ENCODE measurements at regions not wholly inside any gene's neighbourhood (a gene's known extent, or its start where the extent isn't known, plus 50 kb on each side); places are given as distances from the start of the nearest gene placed in this dataset.

- TF ChIP-seq SP1 (IDR thresholded peaks at IDR 0.05): no peak
- no peak for TF ChIP-seq FOXM1 (IDR thresholded peaks at IDR 0.05; ENCODE audit: borderline replicate concordance)
- no peak for TF ChIP-seq LEF1 (IDR thresholded peaks at IDR 0.05; ENCODE audit: borderline replicate concordance)
- no peak for TF ChIP-seq SUZ12 (IDR thresholded peaks at IDR 0.05)
- no peak for TF ChIP-seq ZNF384 (IDR thresholded peaks at IDR 0.05)
- TF ChIP-seq BHLHE40 (IDR thresholded peaks at IDR 0.05; ENCODE audit: borderline replicate concordance): no peak
- TF ChIP-seq PKNOX1 (IDR thresholded peaks at IDR 0.05): no peak
Observed at GRCh38 chr16:6481894-6482293, 850.8 kb upstream of the RBFOX1 start.
